ENCODE measurements at regions not wholly inside any gene's neighbourhood (a gene's known extent, or its start where the extent isn't known, plus 50 kb on each side); places are given as distances from the start of the nearest gene placed in this dataset.
A peak's percentile ranks its signal among the peaks of the same experiment; 100 is the strongest.

GRCh38 chr6:105871542-105871941 lies 214.6 kb upstream of the PRDM1 start:
- Mint-ChIP-seq H3K36me3 (ENCODE audit: low read depth) (no peaks in the 10 kb centered on the region; the same call in 2 of the 3 replicates), H3K9me3 (no peaks in the 10 kb centered on the region; the same call in 2 of the 3 replicates), H3K27me3 (ENCODE audit: insufficient read depth, low read depth, poor library complexity) (no peaks in the 10 kb centered on the region), H3K27ac (0 out of 2 replicates have a peak overlapping the region, but pooled peaks have one; percentile 25), H3K4me1 (peaks cover 23% of the 10 kb centered on the region), H3K4me3 (no peak overlapping the region)
- no peak overlapping the region for H3K4me2 ChIP-seq
- no peaks in the 10 kb centered on the region for H3K79me2 ChIP-seq (replicated peaks; ENCODE audit: insufficient read depth)
- H3K4me1 ChIP-seq (ENCODE audit: insufficient read depth) = peaks cover 15% of the 10 kb centered on the region; the same call in 1 of the 2 replicates
- H3K27me3 ChIP-seq (ENCODE audit: insufficient read depth) = no peaks in the 10 kb centered on the region
- H3K27ac ChIP-seq (ENCODE audit: low read depth) = no peak overlapping the region
- DNase-seq (ENCODE audit: low spot score) = no peak
- no peak for ATAC-seq
- peaks cover 18% of the 10 kb centered on the region for H3K9me2 ChIP-seq (ENCODE audit: insufficient read depth)
- TF ChIP-seq POLR2AphosphoS5 (IDR thresholded peaks at IDR 0.05; ENCODE audit: low read depth) (no peak), EZH2 (IDR thresholded peaks at IDR 0.05; ENCODE audit: low read depth, unreplicated experiment) (no peak), STAT1 (IDR thresholded peaks at IDR 0.05; ENCODE audit: unreplicated experiment) (no peak)
- H3K4me3 ChIP-seq = no peak overlapping the region
- no peaks in the 10 kb centered on the region for H4K20me1 ChIP-seq (replicated peaks; ENCODE audit: insufficient read depth)
- H3K36me3 ChIP-seq (ENCODE audit: insufficient read depth) = no peaks in the 10 kb centered on the region
- H3F3A ChIP-seq (replicated peaks; ENCODE audit: low read depth) = no peaks in the 10 kb centered on the region
- H2AFZ ChIP-seq = no peak overlapping the region

DNA sequence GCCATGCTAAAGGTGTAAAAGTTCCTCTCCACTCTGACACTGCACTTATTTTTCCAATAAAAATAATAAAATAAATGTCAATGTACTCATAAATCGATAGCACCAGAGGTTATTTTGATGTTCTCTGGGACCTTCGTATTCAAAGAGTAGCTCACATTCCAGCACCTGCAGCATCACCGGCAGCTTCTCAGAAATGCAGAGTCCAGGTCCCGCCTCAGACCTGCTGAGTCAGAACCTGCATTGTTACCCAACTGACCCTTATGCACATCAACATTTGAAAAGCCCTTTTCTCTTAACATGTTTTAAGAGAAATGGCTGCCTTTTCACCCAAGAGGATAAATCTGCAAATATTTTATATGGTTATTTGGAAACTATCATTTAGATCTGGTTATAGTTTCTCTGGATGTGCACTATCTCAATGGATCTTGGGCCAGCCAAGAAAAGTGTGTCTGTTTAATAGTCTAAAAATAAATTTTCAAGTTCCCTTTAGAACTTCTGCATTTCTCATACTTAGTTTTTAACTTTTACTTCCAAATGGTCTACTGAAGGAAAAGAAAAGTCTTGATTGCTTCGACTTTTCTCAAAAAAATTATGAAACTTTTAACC lies 216.2 kb upstream of the PRDM1 start:
- H3K79me2 ChIP-seq (replicated peaks; ENCODE audit: insufficient read depth) = no peaks in the 10 kb centered on the region
- DNase-seq (ENCODE audit: low spot score) = peak; percentile 66
- H3K4me3 ChIP-seq = no peak overlapping the region
- peak; percentile 93 for ATAC-seq
- H3K4me2 ChIP-seq = no peak overlapping the region; the same call in 1 of the 2 replicates
- H2AFZ ChIP-seq = no peak overlapping the region
- peaks cover 24% of the 10 kb centered on the region for H3K9me2 ChIP-seq (ENCODE audit: insufficient read depth)
- no peaks in the 10 kb centered on the region for H3K36me3 ChIP-seq (ENCODE audit: insufficient read depth)
- no peaks in the 10 kb centered on the region for H3K27me3 ChIP-seq (ENCODE audit: insufficient read depth)
- peaks cover 15% of the 10 kb centered on the region; the same call in 1 of the 2 replicates for H3K4me1 ChIP-seq (ENCODE audit: insufficient read depth)
- 0 out of 2 replicates have a peak overlapping the region, but pooled peaks have one; percentile 17 for H3K27ac ChIP-seq (ENCODE audit: low read depth)
- Mint-ChIP-seq H3K4me1 (peaks cover 23% of the 10 kb centered on the region), H3K4me3 (no peak overlapping the region), H3K9me3 (no peaks in the 10 kb centered on the region; the same call in 1 of the 3 replicates), H3K36me3 (ENCODE audit: low read depth) (no peaks in the 10 kb centered on the region; the same call in 2 of the 3 replicates), H3K27ac (no peak overlapping the region), H3K27me3 (ENCODE audit: insufficient read depth, low read depth, poor library complexity) (no peaks in the 10 kb centered on the region)
- no peaks in the 10 kb centered on the region for H4K20me1 ChIP-seq (replicated peaks; ENCODE audit: insufficient read depth)
- H3F3A ChIP-seq (replicated peaks; ENCODE audit: low read depth) = no peaks in the 10 kb centered on the region
- TF ChIP-seq STAT1 (IDR thresholded peaks at IDR 0.05; ENCODE audit: unreplicated experiment) = no peak
- no peak for TF ChIP-seq REST (IDR thresholded peaks at IDR 0.05; ENCODE audit: unreplicated experiment)
- no peak for TF ChIP-seq JUNB (IDR thresholded peaks at IDR 0.05; ENCODE audit: unreplicated experiment)
- no peak for TF ChIP-seq EZH2phosphoT487 (IDR thresholded peaks at IDR 0.05; ENCODE audit: unreplicated experiment)
- 0 out of 2 replicates have a peak, but pooled peaks have one; percentile 4 for TF ChIP-seq NANOG (IDR thresholded peaks at IDR 0.05; ENCODE audit: borderline replicate concordance)
- no peak for TF ChIP-seq ETS1 (IDR thresholded peaks at IDR 0.05)
- no peak for TF ChIP-seq ZNF331 (CRISPR knock-in tag; IDR thresholded peaks at IDR 0.05; ENCODE audit: low read depth)
- peak; percentile 89; the same call in 1 of the 2 replicates for TF ChIP-seq ZNF462 (CRISPR knock-in tag; IDR thresholded peaks at IDR 0.05)
- TF ChIP-seq ZNF114 (CRISPR knock-in tag; IDR thresholded peaks at IDR 0.05) = no peak
- no peak for TF ChIP-seq POLR2AphosphoS5 (IDR thresholded peaks at IDR 0.05; ENCODE audit: low read depth)
